Cardiac fibroblast (primary cell): ENCODE measurements at regions not wholly inside any gene's neighbourhood (a gene's known extent, or its start where the extent isn't known, plus 50 kb on each side); places are given as distances from the start of the nearest gene placed in this dataset.

Source experiments
- DNase-seq, 2 donors: peaks; one replicate each; pipeline versions ENCODE4 v3.0.0 to v3.0.0-alpha.2; 2010; ENCODE audit warnings: low read depth in 2 of 2
- H3K4me3 ChIP-seq, 2 donors: replicated peaks in 1 of 2; 1 replicate in 1 of 2; 2 replicates in 1 of 2; pipeline ENCODE4 v1.5.1; 2011; ENCODE audit warnings: low read depth in 2 of 2, low read length in 2 of 2, mild to moderate bottlenecking in 2 of 2, moderate library complexity in 1 of 2
- CTCF ChIP-seq: IDR thresholded peaks from one replicate; pipeline ENCODE4 v1.5.1; 2011; ENCODE audit warnings: low read depth, mild to moderate bottlenecking, low read length, inconsistent platforms

GRCh38 chr12:47422611-47423010, 283.2 kb downstream of the RPAP3 start:
- no peak for TF ChIP-seq CTCF
- DNase-seq = no peak
- H3K4me3 ChIP-seq = no peak overlapping the region

GRCh38 chr12:47419497-47419896, 286.3 kb downstream of the RPAP3 start:
- H3K4me3 ChIP-seq = no peak overlapping the region
- TF ChIP-seq CTCF = no peak
- peak in 1 of 2 donors; percentile 38 for DNase-seq

- H3K4me3 ChIP-seq = no peak overlapping the region
- DNase-seq = no peak
- TF ChIP-seq CTCF = no peak
These were observed 287.9 kb downstream of the RPAP3 start for GRCh38 chr12:47417955-47418354.

- no peak for DNase-seq
- H3K4me3 ChIP-seq = no peak overlapping the region
- no peak for TF ChIP-seq CTCF
These were observed 288.7 kb downstream of the RPAP3 start for GRCh38 chr12:47417121-47417520.

- H3K4me3 ChIP-seq = no peak overlapping the region
- peak in 1 of 2 donors; percentile 39 for DNase-seq
- no peak for TF ChIP-seq CTCF
These were observed 290.8 kb downstream of the RPAP3 start for GRCh38 chr12:47415054-47415453.

- DNase-seq = no peak
- no peak overlapping the region for H3K4me3 ChIP-seq
- no peak for TF ChIP-seq CTCF
These were observed 291.3 kb downstream of the RPAP3 start for GRCh38 chr12:47414511-47414910.

- DNase-seq = peak in 1 of 2 donors; percentile 14
- H3K4me3 ChIP-seq = no peak overlapping the region
- TF ChIP-seq CTCF = no peak
These were observed 292.0 kb downstream of the RPAP3 start for GRCh38 chr12:47413806-47414205.
